Astrocyte of the spinal cord (primary cell): ENCODE measurements at regions not wholly inside any gene's neighbourhood (a gene's known extent, or its start where the extent isn't known, plus 50 kb on each side); places are given as distances from the start of the nearest gene placed in this dataset.

Experiments
- DNase-seq: peaks from one replicate; pipeline ENCODE4 v3.0.0; 2011; ENCODE audit warnings: low read depth, low spot score
- H3K4me3 ChIP-seq: 2 replicates; pipeline ENCODE4 v1.5.1; 2011; ENCODE audit warnings: low read depth, mild to moderate bottlenecking, low read length, moderate library complexity
- CTCF ChIP-seq: IDR thresholded peaks from 2 replicates; pipeline ENCODE4 v1.5.1; 2012; ENCODE audit warnings: low read depth, mild to moderate bottlenecking, low read length, inconsistent platforms
- in situ Hi-C: cut with HindIII; loops from 2 replicates; pipeline ENCODE4 v1.10.0; 2017; ENCODE audit warnings: low sequenced_read_pairs

- no peak overlapping the region for H3K4me3 ChIP-seq
- TF ChIP-seq CTCF = no peak
- DNase-seq = no peak
- in situ Hi-C loops = no loop called here
These were observed 221.6 kb upstream of the SLIT2 start for GRCh38 chr4:20030108-20030507.

GRCh38 chr4:20028645-20029044 lies 223.1 kb upstream of the SLIT2 start:
- in situ Hi-C loops = no loop called here
- peak; percentile 67 for DNase-seq
- no peak overlapping the region for H3K4me3 ChIP-seq
- TF ChIP-seq CTCF = no peak

- TF ChIP-seq CTCF = no peak
- in situ Hi-C loops = no loop called here
- DNase-seq = peak; percentile 70
- no peak overlapping the region for H3K4me3 ChIP-seq
These were observed 225.2 kb upstream of the SLIT2 start for GRCh38 chr4:20026456-20026855.

- DNase-seq = no peak
- in situ Hi-C loops = no loop called here
- TF ChIP-seq CTCF = no peak
- no peak overlapping the region for H3K4me3 ChIP-seq
These were observed 229.2 kb upstream of the SLIT2 start for GRCh38 chr4:20022471-20022870.

GRCh38 chr4:20020056-20020455 lies 231.6 kb upstream of the SLIT2 start:
- in situ Hi-C loops = no loop called here
- TF ChIP-seq CTCF = no peak
- no peak for DNase-seq
- no peak overlapping the region for H3K4me3 ChIP-seq

GRCh38 chr4:20019310-20020015 lies 232.2 kb upstream of the SLIT2 start:
- DNase-seq = peak; percentile 28
- H3K4me3 ChIP-seq = no peak overlapping the region
- TF ChIP-seq CTCF = no peak
- in situ Hi-C loops = no loop called here
